Activated T-helper 1 cell treated with anti-CD3 and anti-CD28 coated beads, Interleukin-12 subunit alpha, Interleukin-12 subunit beta, Interleukin-2, Interleukin-4 antibody, amounts not matched to agents 30 ng/mL and 10 ng/mL and 1 ng/mL, durations not matched to agents 14 hours and 24 hours and 36 hours (primary cell): ENCODE measurements at regions not wholly inside any gene's neighbourhood (a gene's known extent, or its start where the extent isn't known, plus 50 kb on each side); places are given as distances from the start of the nearest gene placed in this dataset.

Experiments used
- DNase-seq: peaks from one replicate; pipeline ENCODE4 v3.0.0; 2021; ENCODE audit warnings: low spot score
- H3K27ac Mint-ChIP-seq: one replicate; pipeline ENCODE4 v1.8.0; 2021; ENCODE audit warnings: mild to moderate bottlenecking, mixed read lengths
- H3K27me3 Mint-ChIP-seq: one replicate; pipeline ENCODE4 v1.8.0; 2022; ENCODE audit warnings: mild to moderate bottlenecking, moderate library complexity, mixed read lengths; ENCODE audit not compliant: insufficient read depth
- H3K36me3 Mint-ChIP-seq: one replicate; pipeline ENCODE4 v1.8.0; 2021; ENCODE audit warnings: low read depth, mixed read lengths
- H3K4me1 Mint-ChIP-seq: one replicate; pipeline ENCODE4 v1.8.0; 2021; ENCODE audit warnings: low read depth, mixed read lengths
- H3K4me3 Mint-ChIP-seq: one replicate; pipeline ENCODE4 v1.8.0; 2021; ENCODE audit warnings: mild to moderate bottlenecking, moderate library complexity, mixed read lengths
- H3K9me3 Mint-ChIP-seq: one replicate; pipeline ENCODE4 v1.8.0; 2021; ENCODE audit warnings: mixed read lengths
- intact Hi-C: fragments of 100-400 bp; cut with micrococcal nuclease; formaldehyde crosslinking; loops from one replicate; pipeline ENCODE4 v1.15.1; 2024

GRCh38 chr4:110970642-110971041 lies 347.8 kb upstream of the PITX2 start:
- H3K36me3 Mint-ChIP-seq, result no peaks in the 10 kb centered on the region
- intact Hi-C loops, result no loop called here
- no peak for DNase-seq
- H3K4me3 Mint-ChIP-seq, result no peak overlapping the region
- no peaks in the 10 kb centered on the region for H3K9me3 Mint-ChIP-seq
- no peak overlapping the region for H3K27ac Mint-ChIP-seq
- H3K4me1 Mint-ChIP-seq, result no peaks in the 10 kb centered on the region
- H3K27me3 Mint-ChIP-seq, result no peaks in the 10 kb centered on the region

DNA sequence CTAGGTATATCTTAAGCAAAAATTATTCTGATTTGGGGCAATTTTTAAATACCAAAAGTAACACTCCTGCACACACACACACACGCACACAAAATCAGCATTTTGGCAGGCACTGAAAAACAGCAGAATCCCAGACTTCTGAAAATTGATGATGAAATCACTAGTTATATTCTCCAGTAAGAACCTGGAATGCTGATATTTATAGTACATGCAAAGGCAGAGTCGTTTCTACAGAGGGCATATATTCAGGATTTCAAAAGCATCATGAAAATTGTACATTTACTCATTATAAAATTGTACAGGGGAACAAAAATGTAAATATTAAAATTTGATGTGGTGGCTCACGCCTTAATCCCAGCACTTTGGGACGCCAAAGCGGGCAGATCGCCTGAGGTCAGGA lies 352.5 kb upstream of the PITX2 start:
- Mint-ChIP-seq H3K27me3 (no peaks in the 10 kb centered on the region), H3K4me3 (no peak overlapping the region), H3K4me1 (no peaks in the 10 kb centered on the region), H3K9me3 (no peaks in the 10 kb centered on the region), H3K27ac (no peak overlapping the region), H3K36me3 (no peaks in the 10 kb centered on the region)
- no peak for DNase-seq
- intact Hi-C loops, result no loop called here

DNA sequence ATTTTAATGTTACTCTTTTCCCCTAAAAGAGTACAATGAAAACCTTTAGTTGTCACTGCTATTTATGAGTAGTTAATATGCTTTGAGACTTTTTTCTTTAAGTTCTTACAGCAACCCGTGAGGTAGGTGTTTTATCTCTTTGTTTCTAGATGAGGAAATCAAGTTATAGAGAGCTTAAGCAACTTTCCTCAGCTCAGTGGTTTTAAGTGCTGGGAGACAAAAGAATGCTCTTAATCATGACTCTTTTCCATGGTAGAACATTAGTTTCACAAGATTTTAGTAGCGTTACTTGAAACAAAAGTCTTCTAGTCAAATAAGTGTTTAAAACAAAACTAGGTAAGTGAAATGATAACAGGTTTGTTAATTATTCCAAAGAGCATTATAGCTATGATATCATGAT lies 354.7 kb upstream of the PITX2 start:
- intact Hi-C loops, result no loop called here
- H3K4me1 Mint-ChIP-seq, result no peaks in the 10 kb centered on the region
- no peak for DNase-seq
- no peaks in the 10 kb centered on the region for H3K27me3 Mint-ChIP-seq
- H3K9me3 Mint-ChIP-seq, result no peaks in the 10 kb centered on the region
- H3K36me3 Mint-ChIP-seq, result no peaks in the 10 kb centered on the region
- no peak overlapping the region for H3K4me3 Mint-ChIP-seq
- no peak overlapping the region for H3K27ac Mint-ChIP-seq

DNA sequence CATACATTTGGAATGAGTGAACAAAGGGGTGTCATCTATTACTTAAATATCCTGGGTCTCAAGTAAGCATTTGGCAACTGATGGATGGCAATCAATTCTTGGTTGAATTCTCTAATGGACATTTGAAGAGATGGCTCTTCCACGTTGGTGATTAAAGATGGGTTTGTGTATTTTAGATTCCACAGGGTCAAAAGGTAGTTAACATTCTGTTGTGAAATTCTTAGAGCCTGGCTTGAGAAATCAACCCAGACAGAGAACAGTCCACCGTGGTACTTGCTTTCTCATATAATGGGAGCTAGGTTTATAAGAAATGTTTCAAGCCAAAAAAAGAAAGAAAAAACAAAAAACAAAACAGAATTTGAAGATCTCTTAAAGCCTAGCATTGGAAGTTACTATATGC lies 355.9 kb upstream of the PITX2 start:
- H3K4me3 Mint-ChIP-seq, result no peak overlapping the region
- H3K36me3 Mint-ChIP-seq, result no peaks in the 10 kb centered on the region
- no peaks in the 10 kb centered on the region for H3K9me3 Mint-ChIP-seq
- no peak overlapping the region for H3K27ac Mint-ChIP-seq
- no peaks in the 10 kb centered on the region for H3K4me1 Mint-ChIP-seq
- intact Hi-C loops, result no loop called here
- no peaks in the 10 kb centered on the region for H3K27me3 Mint-ChIP-seq
- no peak for DNase-seq

GRCh38 chr4:110982486-110982885 lies 359.6 kb upstream of the PITX2 start:
- Mint-ChIP-seq H3K4me1 (no peaks in the 10 kb centered on the region), H3K36me3 (no peaks in the 10 kb centered on the region), H3K4me3 (no peak overlapping the region), H3K27ac (no peak overlapping the region), H3K27me3 (no peaks in the 10 kb centered on the region), H3K9me3 (no peaks in the 10 kb centered on the region)
- no peak for DNase-seq
- intact Hi-C loops, result no loop called here

DNA sequence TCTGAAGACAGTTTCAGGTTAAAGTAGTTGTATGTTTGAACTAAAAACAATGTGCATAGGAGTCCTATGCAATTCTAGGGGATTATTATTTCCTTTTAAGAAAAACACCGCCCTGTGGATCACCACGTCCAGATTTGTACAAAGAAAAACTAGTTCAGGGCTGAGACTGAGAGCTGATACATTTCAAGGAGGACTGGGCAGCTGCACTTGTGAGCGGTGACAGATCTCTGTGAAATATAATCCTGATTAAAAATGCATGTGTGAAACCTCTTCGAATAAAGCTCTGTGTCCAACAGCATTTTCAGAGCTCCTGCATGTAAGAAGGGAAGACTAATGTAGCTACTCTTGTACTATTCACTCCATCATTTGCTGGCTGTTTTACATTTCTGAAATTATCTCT lies 365.8 kb upstream of the PITX2 start:
- no peak overlapping the region for H3K27ac Mint-ChIP-seq
- no peaks in the 10 kb centered on the region for H3K27me3 Mint-ChIP-seq
- DNase-seq, result no peak
- H3K4me3 Mint-ChIP-seq, result no peak overlapping the region
- intact Hi-C loops, result no loop called here
- H3K4me1 Mint-ChIP-seq, result no peaks in the 10 kb centered on the region
- no peaks in the 10 kb centered on the region for H3K36me3 Mint-ChIP-seq
- no peaks in the 10 kb centered on the region for H3K9me3 Mint-ChIP-seq

DNA sequence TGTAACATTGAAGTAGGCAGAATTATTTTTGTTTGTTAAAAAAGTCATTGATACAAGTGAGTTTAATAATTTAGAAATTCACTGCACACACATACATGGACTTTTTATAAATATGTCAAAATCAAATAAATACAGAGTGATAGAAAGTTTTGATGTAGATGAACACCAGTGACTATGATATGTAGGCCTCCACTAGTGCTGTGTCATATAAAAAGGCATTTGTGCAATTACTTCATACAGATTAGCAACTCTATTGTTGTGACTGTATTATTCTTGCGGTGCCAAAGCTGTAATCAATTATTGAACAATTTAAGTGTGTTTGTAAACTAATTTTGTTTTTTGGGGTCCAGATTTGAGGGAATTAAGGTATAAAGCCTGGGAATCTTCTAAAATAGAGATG lies 366.2 kb upstream of the PITX2 start:
- Mint-ChIP-seq H3K9me3 (no peaks in the 10 kb centered on the region), H3K4me3 (no peak overlapping the region), H3K36me3 (no peaks in the 10 kb centered on the region), H3K27ac (no peak overlapping the region), H3K4me1 (no peaks in the 10 kb centered on the region), H3K27me3 (no peaks in the 10 kb centered on the region)
- no peak for DNase-seq
- intact Hi-C loops, result no loop called here

DNA sequence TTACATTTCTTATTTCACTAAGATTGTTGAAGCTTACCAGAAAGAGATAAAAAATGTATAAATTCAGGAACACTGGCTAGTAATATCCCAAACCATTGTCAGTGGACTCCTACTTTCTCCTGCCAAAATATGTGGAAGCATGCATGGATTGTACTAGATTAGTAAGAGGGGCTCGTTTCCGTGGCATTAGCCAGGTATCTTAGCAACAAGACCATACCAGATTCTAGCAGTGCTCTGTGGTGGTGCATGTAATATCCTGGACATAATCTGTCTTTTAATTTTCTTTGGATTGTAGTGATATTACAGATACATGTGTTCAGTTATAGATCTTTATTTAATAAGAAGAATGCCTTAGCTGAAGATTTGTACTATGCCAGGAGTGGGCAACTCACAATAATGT lies 371.9 kb upstream of the PITX2 start:
- Mint-ChIP-seq H3K27me3 (no peaks in the 10 kb centered on the region), H3K4me1 (no peaks in the 10 kb centered on the region), H3K9me3 (no peaks in the 10 kb centered on the region), H3K4me3 (no peak overlapping the region), H3K36me3 (no peaks in the 10 kb centered on the region), H3K27ac (no peak overlapping the region)
- DNase-seq, result no peak
- intact Hi-C loops, result no loop called here

DNA sequence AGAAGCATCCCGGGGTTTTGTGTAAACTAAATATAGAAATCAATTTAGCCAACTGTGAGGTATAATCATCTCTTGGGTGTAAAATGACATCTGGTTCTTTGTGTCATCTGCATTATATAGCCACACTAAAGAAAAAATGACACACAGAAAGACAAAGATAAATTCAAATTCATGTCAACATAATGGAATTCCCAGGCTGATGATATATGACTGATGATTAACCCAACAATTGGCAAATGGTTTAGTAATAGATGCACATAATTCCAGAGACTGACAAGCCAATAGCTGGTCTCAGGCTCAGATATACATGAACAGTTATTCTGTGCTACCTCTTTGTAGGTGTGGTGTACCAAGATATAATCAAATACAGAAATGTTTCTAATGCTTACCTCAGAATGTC lies 375.4 kb upstream of the PITX2 start:
- intact Hi-C loops, result no loop called here
- Mint-ChIP-seq H3K27me3 (no peaks in the 10 kb centered on the region), H3K9me3 (no peaks in the 10 kb centered on the region), H3K4me1 (no peaks in the 10 kb centered on the region), H3K36me3 (no peaks in the 10 kb centered on the region), H3K4me3 (no peak overlapping the region), H3K27ac (no peak overlapping the region)
- no peak for DNase-seq

GRCh38 chr4:111011458-111011857 lies 388.6 kb upstream of the PITX2 start:
- H3K4me3 Mint-ChIP-seq, result no peak overlapping the region
- no peak for DNase-seq
- no peaks in the 10 kb centered on the region for H3K36me3 Mint-ChIP-seq
- H3K27me3 Mint-ChIP-seq, result no peaks in the 10 kb centered on the region
- no peaks in the 10 kb centered on the region for H3K9me3 Mint-ChIP-seq
- H3K27ac Mint-ChIP-seq, result no peak overlapping the region
- intact Hi-C loops, result no loop called here
- H3K4me1 Mint-ChIP-seq, result no peaks in the 10 kb centered on the region

DNA sequence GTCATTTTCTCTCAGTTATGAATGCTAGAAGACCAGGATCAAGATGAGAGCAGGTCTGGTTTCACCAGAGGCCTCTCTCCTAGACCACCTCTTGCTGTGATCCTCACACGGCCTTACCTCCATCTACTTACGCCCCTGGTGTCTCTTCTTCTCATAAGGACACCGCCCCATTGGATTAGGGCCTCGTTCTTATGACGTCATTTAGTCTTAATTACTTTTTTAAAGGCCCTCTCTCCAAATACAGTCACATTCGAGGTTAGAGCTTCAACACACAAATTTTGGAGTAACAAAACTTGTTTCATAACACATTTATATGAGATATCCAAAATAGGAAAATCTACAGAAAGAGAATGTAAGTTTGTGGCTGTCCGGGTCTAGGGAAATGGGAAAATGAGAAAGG lies 391.0 kb upstream of the PITX2 start:
- no peak for DNase-seq
- no peaks in the 10 kb centered on the region for H3K36me3 Mint-ChIP-seq
- H3K4me1 Mint-ChIP-seq, result no peaks in the 10 kb centered on the region
- H3K27ac Mint-ChIP-seq, result no peak overlapping the region
- H3K4me3 Mint-ChIP-seq, result no peak overlapping the region
- no peaks in the 10 kb centered on the region for H3K27me3 Mint-ChIP-seq
- H3K9me3 Mint-ChIP-seq, result no peaks in the 10 kb centered on the region
- intact Hi-C loops, result no loop called here

DNA sequence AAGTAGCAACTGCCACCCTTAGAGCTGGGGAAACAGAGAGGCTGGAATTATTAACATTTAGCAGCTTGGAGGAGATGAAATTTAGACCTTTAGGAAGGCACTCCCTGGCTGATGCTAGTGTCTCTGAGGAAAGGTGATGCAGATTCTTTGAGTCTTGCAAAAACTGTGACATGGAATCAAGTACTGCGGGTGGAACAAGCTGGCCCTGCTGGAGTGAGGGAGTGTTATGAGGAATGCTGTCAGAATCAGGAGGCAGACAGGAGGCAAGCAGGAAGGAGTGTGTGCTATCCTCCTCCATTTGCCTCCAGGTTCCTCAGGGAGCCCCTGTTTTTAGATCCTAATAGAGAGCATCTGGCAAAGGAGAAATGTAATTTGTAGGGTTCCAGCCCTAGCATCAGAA lies 391.7 kb upstream of the PITX2 start:
- intact Hi-C loops, result no loop called here
- H3K4me3 Mint-ChIP-seq, result no peak overlapping the region
- DNase-seq, result no peak
- no peaks in the 10 kb centered on the region for H3K4me1 Mint-ChIP-seq
- H3K36me3 Mint-ChIP-seq, result no peaks in the 10 kb centered on the region
- H3K27ac Mint-ChIP-seq, result no peak overlapping the region
- no peaks in the 10 kb centered on the region for H3K9me3 Mint-ChIP-seq
- no peaks in the 10 kb centered on the region for H3K27me3 Mint-ChIP-seq

GRCh38 chr4:111016416-111016815 lies 393.5 kb upstream of the PITX2 start:
- Mint-ChIP-seq H3K27me3 (no peaks in the 10 kb centered on the region), H3K27ac (no peak overlapping the region), H3K4me3 (no peak overlapping the region), H3K4me1 (no peaks in the 10 kb centered on the region), H3K9me3 (no peaks in the 10 kb centered on the region), H3K36me3 (no peaks in the 10 kb centered on the region)
- intact Hi-C loops, result no loop called here
- no peak for DNase-seq

GRCh38 chr4:111018216-111018615 lies 395.3 kb upstream of the PITX2 start:
- no peaks in the 10 kb centered on the region for H3K27me3 Mint-ChIP-seq
- no peaks in the 10 kb centered on the region for H3K9me3 Mint-ChIP-seq
- no peak overlapping the region for H3K27ac Mint-ChIP-seq
- no peak overlapping the region for H3K4me3 Mint-ChIP-seq
- H3K4me1 Mint-ChIP-seq, result no peaks in the 10 kb centered on the region
- intact Hi-C loops, result no loop called here
- no peaks in the 10 kb centered on the region for H3K36me3 Mint-ChIP-seq
- DNase-seq, result no peak
